Kidney (tissue), 13 donors: ENCODE measurements at regions not wholly inside any gene's neighbourhood (a gene's known extent, or its start where the extent isn't known, plus 50 kb on each side); places are given as distances from the start of the nearest gene placed in this dataset.

Experiments
- DNase-seq, 5 donors: peaks; one replicate each; pipeline ENCODE4 v3.0.0-alpha.2; 2013 to 2020
- FAIRE-seq: peaks from 2 replicates; lab custom pipeline; 2012; peaks lifted over from hg19 to GRCh38; lab: Jason Lieb, UNC
- H3K27ac ChIP-seq, 2 donors: one replicate each; pipeline ENCODE4 v1.7.0; 2013; ENCODE audit warnings: low read depth in 2 of 2, low read length in 2 of 2, inconsistent platforms in 1 of 2
- H3K27me3 ChIP-seq: one replicate; pipeline ENCODE4 v1.7.1; 2013; ENCODE audit warnings: low read length, inconsistent platforms; ENCODE audit not compliant: control insufficient read depth, insufficient read depth
- H3K36me3 ChIP-seq, 3 donors: one replicate each; pipeline versions ENCODE4 v1.7.0 to v1.7.1; 2013; ENCODE audit warnings: low read length in 3 of 3, control low read depth in 1 of 3, inconsistent platforms in 1 of 3; ENCODE audit not compliant: insufficient read depth in 3 of 3, control insufficient read depth in 2 of 3
- H3K4me1 ChIP-seq, 3 donors: one replicate each; pipeline versions ENCODE4 v1.7.0 to v1.7.1; 2013; ENCODE audit warnings: low read length in 3 of 3, inconsistent platforms in 1 of 3, low read depth in 1 of 3; ENCODE audit not compliant: control insufficient read depth in 2 of 3, insufficient read depth in 2 of 3
- H3K4me3 ChIP-seq, 3 donors: one replicate each; pipeline versions ENCODE4 v1.7.0 to v1.8.1; 2013; ENCODE audit warnings: low read length in 3 of 3, control low read depth in 1 of 3, inconsistent platforms in 1 of 3
- H3K9ac ChIP-seq, 3 donors: one replicate each; pipeline versions ENCODE4 v1.7.0 to v1.7.1; 2013; ENCODE audit warnings: low read length in 3 of 3, control low read depth in 1 of 3, inconsistent platforms in 1 of 3
- H3K9me3 ChIP-seq, 3 donors: one replicate each; pipeline versions ENCODE4 v1.7.0 to v1.7.1; 2013; ENCODE audit warnings: low read length in 3 of 3, control low read depth in 1 of 3, inconsistent platforms in 1 of 3; ENCODE audit not compliant: control insufficient read depth in 2 of 3, insufficient read depth in 1 of 3
- CTCF ChIP-seq: IDR thresholded peaks from 3 replicates; pipeline ENCODE4 v1.5.1; 2012; ENCODE audit warnings: mild to moderate bottlenecking, moderate library complexity, borderline replicate concordance; ENCODE audit not compliant: insufficient read depth; ENCODE audit errors: extremely low read depth
- intact Hi-C: fragments of 100-400 bp; cut with DNase I; formaldehyde crosslinking; loops from one replicate; pipeline ENCODE4 v1.11.1; 2022
- donor health status: control.
- donor health status: control.
- donor health status: control.
- donor health status: control.
- donor health status: control.
- donor health status: DM: yes; HTN: yes; CAD: no.
- donor health status: Normal renal cell carcinoma (clear cell type).

DNA sequence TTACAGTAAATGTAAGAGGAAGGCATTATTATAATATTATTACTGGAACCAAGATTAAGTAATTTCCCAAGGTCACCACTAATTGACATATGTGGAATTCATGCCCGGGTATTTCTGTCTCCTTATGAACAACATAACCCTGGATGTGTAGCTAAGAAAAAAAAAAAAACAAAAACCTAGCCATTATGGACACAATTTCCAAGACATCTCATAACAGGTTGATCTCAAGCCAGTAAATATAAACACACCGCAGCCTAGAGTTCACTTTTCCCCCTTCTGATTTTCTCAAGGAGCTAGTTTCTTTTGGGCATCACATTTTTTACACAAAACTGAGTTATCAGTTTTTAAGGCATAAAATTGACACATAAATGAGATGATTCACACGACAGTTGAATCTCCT lies 306.5 kb upstream of the RSPO3 start:
- Histone ChIP-seq H3K9me3 (no peaks in the 10 kb centered on the region), H3K36me3 (no peaks in the 10 kb centered on the region), H3K4me1 (no peaks in the 10 kb centered on the region), H3K27ac (no peak overlapping the region), H3K27me3 (no peaks in the 10 kb centered on the region), H3K4me3 (no peak overlapping the region), H3K9ac (no peak overlapping the region)
- FAIRE-seq (no peak), DNase-seq (no peak)
- intact Hi-C loops, result no loop called here
- TF ChIP-seq CTCF, result no peak

DNA sequence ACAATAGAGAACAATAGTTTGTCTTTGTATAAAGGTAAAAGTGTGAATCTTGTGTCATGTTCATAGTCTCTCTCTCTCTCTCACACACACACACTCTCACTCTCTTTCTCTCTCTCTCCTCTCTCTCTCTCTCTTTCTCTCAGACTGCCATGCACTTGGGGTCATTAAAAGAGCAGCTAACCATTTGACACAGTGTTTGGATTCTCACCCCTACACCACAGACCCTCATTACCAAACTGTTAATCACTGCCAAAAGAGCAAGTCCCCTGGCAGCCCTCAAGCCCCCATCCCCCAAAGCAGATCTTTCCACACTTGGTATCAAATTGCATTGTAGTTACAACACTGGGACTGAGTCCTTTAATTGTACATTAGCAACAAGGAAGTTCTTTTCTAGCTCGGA lies 305.8 kb upstream of the RSPO3 start:
- no peaks in the 10 kb centered on the region for H3K27me3 ChIP-seq
- peak in 4 of 5 donors; percentile 70 to 87 (median 77) for DNase-seq
- intact Hi-C loops, result no loop called here
- no peaks in the 10 kb centered on the region for H3K4me1 ChIP-seq
- H3K27ac ChIP-seq, result no peak overlapping the region
- no peak for FAIRE-seq
- no peak overlapping the region for H3K9ac ChIP-seq
- no peak overlapping the region for H3K4me3 ChIP-seq
- TF ChIP-seq CTCF, result no peak
- no peaks in the 10 kb centered on the region for H3K36me3 ChIP-seq
- H3K9me3 ChIP-seq, result no peaks in the 10 kb centered on the region

- Histone ChIP-seq H3K27ac (no peak overlapping the region), H3K4me1 (no peaks in the 10 kb centered on the region), H3K4me3 (no peak overlapping the region), H3K27me3 (no peaks in the 10 kb centered on the region), H3K36me3 (no peaks in the 10 kb centered on the region), H3K9ac (no peak overlapping the region), H3K9me3 (no peaks in the 10 kb centered on the region)
- FAIRE-seq (no peak), DNase-seq (peak in 1 of 5 donors; percentile 37)
- intact Hi-C loops, result no loop called here
- no peak for TF ChIP-seq CTCF
These were observed 297.8 kb upstream of the RSPO3 start for GRCh38 chr6:126820634-126821033.

DNA sequence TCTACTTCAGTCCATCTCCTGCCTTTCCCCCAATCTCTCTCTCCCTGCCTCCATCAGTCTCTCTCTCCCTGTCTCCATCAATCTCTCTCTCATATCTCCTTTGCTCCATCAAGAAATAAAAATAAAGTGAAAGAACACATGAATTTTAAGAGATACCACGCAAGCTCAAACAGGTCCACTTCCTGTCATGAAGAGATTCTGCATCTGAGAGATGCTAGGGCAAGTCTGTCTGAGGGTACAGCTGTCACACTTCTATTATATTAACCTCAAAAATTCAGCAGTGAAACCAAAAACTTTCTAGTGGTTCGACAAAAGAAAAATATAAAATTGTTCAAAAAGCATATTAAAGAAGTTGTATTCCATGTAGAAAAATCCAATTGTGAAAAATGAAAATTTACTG lies 296.8 kb upstream of the RSPO3 start:
- FAIRE-seq (no peak), DNase-seq (no peak)
- TF ChIP-seq CTCF, result no peak
- no peaks in the 10 kb centered on the region for H3K27me3 ChIP-seq
- intact Hi-C loops, result no loop called here
- no peak overlapping the region for H3K9ac ChIP-seq
- no peaks in the 10 kb centered on the region for H3K9me3 ChIP-seq
- no peaks in the 10 kb centered on the region for H3K4me1 ChIP-seq
- no peaks in the 10 kb centered on the region for H3K36me3 ChIP-seq
- no peak overlapping the region for H3K4me3 ChIP-seq
- H3K27ac ChIP-seq, result no peak overlapping the region
